GM18909 (cell line): ENCODE measurements at regions not wholly inside any gene's neighbourhood (a gene's known extent, or its start where the extent isn't known, plus 50 kb on each side); places are given as distances from the start of the nearest gene placed in this dataset.
A peak's percentile ranks its signal among the peaks of the same experiment; 100 is the strongest.
"Not testable (repeated sequence)": the region's sequence is repeated elsewhere in the genome, so short reads cannot be mapped to it uniquely, and the experiment has no call there.

Experiments used
- ATAC-seq: cut with Tn5 transposase; IDR thresholded peaks from one replicate; pipeline ENCODE4 v1.9.1; 2021; ENCODE audit warnings: mild to moderate bottlenecking; ENCODE audit not compliant: unreplicated experiment, poor library complexity

DNA sequence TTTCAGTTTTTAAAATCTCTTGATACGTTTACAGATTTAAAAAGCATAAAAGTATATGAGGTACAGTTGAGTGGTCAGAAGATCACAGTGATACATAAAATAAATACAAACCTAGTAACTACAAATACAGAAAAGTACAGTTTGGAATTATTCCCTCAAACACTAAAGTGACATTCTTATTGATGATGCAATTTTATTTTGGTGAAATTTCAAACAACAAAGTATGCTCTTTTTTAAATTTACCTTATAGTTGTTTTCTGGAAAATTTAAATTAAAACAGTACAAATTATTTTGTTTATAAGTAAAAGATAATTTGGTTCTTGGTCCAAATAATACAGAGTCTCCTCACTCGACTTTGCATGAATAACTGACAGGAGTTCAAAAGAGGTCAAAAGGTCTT, 1305.1 kb upstream of the GJE1 start:
- no peak for ATAC-seq

DNA sequence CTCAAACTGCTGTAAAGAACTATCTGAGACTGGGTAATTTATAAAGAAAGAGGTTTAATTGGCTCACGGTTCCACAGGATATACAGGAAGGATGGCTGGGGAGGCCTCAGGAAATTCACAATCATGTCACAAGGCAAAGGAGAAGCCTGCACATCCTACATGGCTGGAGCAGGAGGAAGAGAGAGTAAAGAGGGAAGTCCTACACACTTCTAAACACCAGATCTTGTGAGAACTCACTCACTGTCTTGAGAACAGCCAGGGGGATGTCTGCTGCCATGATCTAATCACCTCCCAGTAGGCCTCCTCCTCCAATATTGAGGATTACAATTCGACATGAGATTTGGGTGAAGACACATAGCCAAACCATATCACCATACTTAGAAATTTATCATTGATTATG, 1307.0 kb upstream of the GJE1 start:
- ATAC-seq, result no peak

DNA sequence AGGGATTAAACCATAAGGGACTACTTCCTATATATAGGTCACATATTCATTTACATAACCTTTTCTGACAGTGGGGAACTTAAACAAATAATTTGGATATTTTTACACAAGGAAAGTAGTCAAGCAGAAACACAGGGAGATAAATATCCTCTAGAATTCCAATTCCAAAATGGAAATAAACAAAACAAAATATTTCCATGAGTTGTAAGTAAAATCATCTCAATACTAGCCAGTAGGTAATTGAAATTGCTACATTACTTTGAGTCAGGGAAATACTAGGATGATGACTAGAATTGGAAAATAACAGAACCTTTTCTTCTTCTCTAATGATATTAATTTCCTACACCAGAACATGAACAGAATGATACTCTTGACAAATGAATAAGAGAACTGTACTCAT, 1308.1 kb upstream of the GJE1 start:
- ATAC-seq, result no peak

- no peak for ATAC-seq
Measured at GRCh38 chr6:140821196-140821595, 1311.5 kb upstream of the GJE1 start.

- no peak for ATAC-seq
Measured at GRCh38 chr6:140817176-140817575, 1315.5 kb upstream of the GJE1 start.

DNA sequence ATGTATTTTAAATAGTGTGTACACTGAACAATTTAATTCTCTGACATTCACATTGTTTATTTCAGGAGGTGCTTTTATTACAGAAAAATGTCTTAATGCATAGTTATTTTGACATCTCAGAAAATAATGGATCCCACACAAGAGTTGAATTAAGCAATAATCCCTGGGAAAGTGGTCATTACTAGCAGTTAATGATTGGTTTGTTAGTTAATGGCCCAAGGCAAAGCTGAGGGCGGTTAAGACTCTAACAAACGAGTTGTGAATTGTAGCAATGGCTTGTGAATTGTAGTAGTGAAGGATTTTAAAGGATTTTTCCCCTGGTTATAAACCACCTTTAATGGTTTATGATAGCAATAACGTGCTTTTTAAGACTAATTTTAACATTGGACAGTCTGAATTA, 1316.0 kb upstream of the GJE1 start:
- ATAC-seq, result no peak

GRCh38 chr6:140812636-140813035, 1320.1 kb upstream of the GJE1 start:
- ATAC-seq, result no peak

DNA sequence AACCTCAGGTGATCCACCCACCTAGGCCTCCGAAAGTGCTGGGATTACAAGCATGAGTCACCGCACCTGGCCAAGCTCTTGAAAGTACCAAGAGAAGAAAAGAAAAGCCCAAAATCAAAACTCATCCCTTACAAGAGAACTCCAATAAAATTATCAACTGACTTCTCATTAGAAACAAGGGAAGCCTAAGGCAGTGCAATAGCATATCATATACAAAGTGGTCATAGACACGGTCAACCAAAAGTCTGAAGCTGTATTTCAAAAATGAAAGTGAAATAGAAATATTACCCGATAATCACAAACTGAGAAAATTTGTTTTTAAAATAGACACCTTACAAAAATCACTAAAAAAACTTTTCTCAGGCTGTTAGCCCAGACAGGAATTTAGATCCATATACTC, 1321.1 kb upstream of the GJE1 start:
- ATAC-seq, result no peak

DNA sequence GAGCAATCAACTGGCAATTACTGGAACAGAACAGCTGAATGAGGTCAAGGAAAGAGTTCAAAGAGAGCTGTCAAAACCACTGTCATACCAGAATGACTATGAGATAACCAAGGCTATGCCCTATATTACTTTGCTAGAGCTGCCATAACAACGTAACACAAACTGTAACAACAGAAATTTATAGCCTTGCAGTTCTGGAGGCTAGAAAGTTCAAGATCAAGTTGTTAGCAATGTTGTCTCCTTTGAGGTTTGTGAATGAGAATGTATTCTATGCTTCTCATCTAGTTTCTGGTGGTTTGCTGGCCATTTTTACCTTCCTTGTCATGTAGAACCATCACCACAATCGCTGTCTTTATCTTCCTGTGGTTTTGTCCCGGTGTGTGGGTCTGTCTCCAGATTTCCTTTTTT, 1323.0 kb upstream of the GJE1 start:
- ATAC-seq, result peak; percentile 93

DNA sequence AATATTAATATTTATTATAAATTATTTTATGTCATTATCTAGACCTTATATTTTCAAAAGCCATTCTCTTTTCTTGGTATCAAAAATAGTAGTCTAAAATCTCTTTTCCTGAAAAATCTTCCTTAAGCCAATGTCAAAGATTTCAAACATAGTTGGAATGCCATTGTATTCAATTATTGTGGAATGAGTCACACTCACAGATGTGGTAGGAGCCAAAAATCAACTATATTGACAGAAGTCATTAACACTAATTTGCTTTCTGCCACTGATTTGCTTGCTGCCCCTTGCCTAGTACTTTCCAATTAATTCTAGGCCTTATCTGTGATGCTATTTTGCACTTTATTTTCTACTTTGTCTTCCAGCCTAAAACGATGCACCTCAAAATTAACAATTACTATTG, 1326.3 kb upstream of the GJE1 start:
- ATAC-seq, result no peak

DNA sequence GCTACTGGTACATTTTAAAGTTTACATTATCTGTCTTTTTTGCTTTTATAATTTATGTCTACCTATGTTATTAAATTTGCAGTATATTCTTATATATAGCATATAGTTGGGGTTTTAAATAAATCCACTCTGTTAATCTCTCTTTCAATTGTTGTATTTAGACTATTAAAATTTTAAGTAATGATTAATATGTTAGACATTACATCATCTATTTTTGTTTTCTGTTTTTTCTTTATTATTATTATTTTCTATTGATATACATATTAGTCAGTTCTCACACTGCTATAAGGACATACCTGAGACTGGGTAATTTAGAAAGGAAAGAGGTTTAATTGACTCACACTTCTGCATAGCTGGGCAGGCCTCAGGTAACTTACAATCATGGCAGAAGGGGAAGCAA, 1338.2 kb upstream of the GJE1 start:
- ATAC-seq, result no peak

DNA sequence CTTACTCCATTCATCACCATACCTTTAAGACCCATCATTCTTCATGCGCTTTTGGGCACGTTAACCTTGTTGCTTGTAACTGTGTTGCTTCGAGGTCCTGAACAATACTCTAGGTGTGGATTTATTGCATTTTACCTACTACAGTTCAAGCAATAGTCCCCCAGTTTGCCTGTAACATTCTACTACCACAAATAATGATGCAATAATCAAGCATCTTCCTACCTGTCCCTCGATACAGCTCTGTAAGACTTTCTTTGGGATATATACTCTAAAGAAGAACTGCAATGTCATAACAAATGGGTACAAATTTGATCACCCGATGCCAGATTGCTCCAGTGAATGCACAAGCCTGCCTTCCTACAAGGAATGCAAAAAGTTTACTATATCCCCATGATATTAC, 1342.6 kb upstream of the GJE1 start:
- ATAC-seq, result no peak

DNA sequence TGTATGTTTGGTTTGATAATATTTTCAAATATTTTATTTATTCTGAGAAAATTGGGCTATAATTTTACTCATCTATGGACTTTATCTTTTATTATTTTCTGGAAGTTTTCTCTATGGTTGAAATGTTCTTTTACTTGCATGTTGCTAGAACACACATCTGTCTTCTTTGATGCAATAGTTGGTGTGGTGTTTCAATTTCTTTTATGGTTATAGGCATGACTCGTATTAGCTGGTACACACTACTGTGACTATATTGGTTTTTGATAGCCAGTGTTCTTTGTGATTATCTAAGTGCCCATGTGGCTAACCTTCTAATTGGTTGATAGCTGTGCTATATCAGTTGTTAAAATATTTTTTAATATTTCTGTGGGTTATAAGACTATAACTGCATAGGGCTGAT, 1343.3 kb upstream of the GJE1 start:
- no peak for ATAC-seq

DNA sequence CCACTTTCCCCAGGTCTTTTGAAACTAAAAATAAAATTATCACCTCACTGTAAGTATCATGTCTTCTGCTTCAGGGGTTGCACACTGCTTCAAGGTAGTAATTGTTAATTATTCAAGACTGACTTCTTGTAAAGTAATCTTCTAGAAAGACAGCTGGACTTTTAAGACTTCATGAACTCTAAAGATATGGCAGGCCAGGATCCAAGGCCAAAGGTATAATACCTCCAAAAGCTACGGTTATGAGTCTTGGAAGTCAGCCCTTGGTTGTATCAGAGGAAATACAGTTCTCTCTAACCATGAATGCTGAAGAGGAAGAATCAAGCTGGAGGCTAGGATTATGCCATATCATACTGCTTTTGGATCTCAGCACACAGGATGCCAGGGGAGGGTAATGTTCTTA, 1346.8 kb upstream of the GJE1 start:
- ATAC-seq, result no peak

GRCh38 chr6:140784573-140784972, 1348.2 kb upstream of the GJE1 start:
- no peak for ATAC-seq

GRCh38 chr6:140783504-140783903, 1349.2 kb upstream of the GJE1 start:
- not testable (repeated sequence) for ATAC-seq

GRCh38 chr6:140782941-140783340, 1349.8 kb upstream of the GJE1 start:
- no peak for ATAC-seq

DNA sequence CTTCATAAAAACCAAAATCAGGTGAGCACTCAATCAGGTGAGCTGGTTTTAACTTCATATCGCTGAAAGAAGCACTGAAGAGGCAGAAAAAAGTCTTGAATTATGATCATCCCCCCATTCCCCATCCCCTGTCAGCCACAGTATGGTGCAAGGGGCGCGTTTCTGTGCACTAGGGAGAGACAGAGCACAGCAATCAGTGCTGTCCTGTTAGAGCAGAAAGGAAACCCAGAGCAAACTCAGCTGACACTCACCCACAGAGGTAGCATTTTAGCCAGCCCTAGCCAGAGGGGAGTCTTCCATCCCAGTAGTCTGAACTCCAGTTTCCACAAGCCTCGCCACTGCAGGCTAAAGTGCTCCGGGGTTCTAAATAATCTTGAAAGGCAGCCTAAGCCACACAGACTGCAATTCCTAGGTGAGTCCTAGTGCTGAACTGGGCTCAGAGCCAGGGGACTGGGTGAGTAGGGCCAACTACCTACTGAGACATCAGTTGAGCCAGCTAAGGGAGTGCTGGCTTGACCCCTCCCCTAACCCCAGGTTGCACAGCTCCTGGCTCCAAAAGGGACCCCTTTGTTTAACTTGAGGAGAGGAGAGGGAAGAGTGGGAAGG, 1352.6 kb upstream of the GJE1 start:
- ATAC-seq, result no peak

GRCh38 chr6:140779341-140779740, 1353.4 kb upstream of the GJE1 start:
- ATAC-seq, result no peak

DNA sequence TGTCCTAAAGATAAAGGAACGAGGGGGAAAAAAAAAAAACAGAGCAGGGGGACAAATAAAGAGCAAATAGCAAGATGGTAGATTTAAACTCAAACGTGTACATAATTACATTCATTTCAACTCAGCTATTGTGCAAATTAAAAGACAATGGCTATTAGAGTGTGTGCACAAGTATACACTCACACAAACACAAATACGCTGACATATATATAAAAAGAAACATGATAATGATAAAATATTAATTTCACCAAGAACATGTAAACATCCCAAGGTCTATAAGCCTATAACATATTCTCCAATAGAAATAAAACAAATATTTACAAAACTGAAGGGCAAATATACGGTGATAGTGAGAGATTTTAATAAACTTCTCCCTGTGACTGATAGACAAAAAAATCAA, 1354.9 kb upstream of the GJE1 start:
- ATAC-seq, result no peak

GRCh38 chr6:140775061-140775460, 1357.7 kb upstream of the GJE1 start:
- no peak for ATAC-seq

DNA sequence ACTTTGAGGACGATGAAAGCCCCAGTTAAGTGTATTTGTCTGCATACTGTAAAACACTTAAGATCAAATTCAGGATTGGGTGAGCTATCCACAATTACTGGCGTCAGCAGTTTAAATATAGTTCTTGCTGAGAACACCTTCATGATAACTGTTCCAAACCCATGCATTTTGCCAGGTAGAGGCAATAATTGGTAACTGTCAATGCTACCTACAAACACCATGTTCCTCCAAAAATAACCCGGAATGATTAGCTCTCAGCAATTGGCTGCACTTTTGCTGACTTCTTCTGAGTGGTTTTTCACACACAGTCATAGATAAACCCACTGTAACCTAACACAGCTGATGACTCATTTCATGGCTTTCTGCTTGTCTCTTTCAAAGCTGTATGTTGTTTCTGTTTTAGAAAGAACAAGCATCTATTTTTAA, 1358.6 kb upstream of the GJE1 start:
- ATAC-seq, result peak; percentile 99

- ATAC-seq, result no peak
Measured at GRCh38 chr6:140773276-140773675, 1359.4 kb upstream of the GJE1 start.
